Keratinocyte (primary cell): ENCODE measurements at regions not wholly inside any gene's neighbourhood (a gene's known extent, or its start where the extent isn't known, plus 50 kb on each side); places are given as distances from the start of the nearest gene placed in this dataset.

Experiments used
- DNase-seq: peaks from one replicate; pipeline ENCODE4 v3.0.0-alpha.2; 2011; ENCODE audit warnings: low read depth, missing footprints, low spot score
- FAIRE-seq: peaks from 2 replicates; lab custom pipeline; 2011; peaks lifted over from hg19 to GRCh38; lab: Jason Lieb, UNC
- H2AFZ ChIP-seq: 2 replicates; pipeline ENCODE4 v1.6.0; 2012; ENCODE audit warnings: low read length, control low read depth, inconsistent platforms; ENCODE audit not compliant: control insufficient read depth
- H3K27ac ChIP-seq: 2 replicates; pipeline ENCODE4 v1.5.1; 2011; ENCODE audit warnings: low read length; ENCODE audit not compliant: control insufficient read depth, insufficient read depth
- H3K27me3 ChIP-seq: 3 replicates; pipeline ENCODE4 v1.6.0; 2011; ENCODE audit warnings: low read length; ENCODE audit not compliant: control insufficient read depth, insufficient read depth; ENCODE audit errors: extremely low read depth
- H3K36me3 ChIP-seq, 2 experiments: 2 replicates in 1 of 2; 3 replicates in 1 of 2; pipeline ENCODE4 v1.5.1; 2011; ENCODE audit warnings: low read length in 2 of 2, mild to moderate bottlenecking in 1 of 2; ENCODE audit not compliant: control insufficient read depth in 2 of 2, insufficient read depth in 2 of 2; ENCODE audit errors: extremely low read depth in 1 of 2
- H3K4me1 ChIP-seq: 3 replicates; pipeline ENCODE4 v1.5.1; 2011; ENCODE audit warnings: low read length; ENCODE audit not compliant: control insufficient read depth, insufficient read depth; ENCODE audit errors: extremely low read depth
- H3K4me2 ChIP-seq: 3 replicates; pipeline ENCODE4 v1.6.0; 2011; ENCODE audit warnings: low read depth, low read length; ENCODE audit not compliant: control insufficient read depth, insufficient read depth; ENCODE audit errors: extremely low read depth
- H3K4me3 ChIP-seq, 3 experiments: fragments of 200-600 bp in 1 of 3; sonication (generic) in 1 of 3; 2 replicates in 2 of 3; 3 replicates in 1 of 3; pipeline ENCODE4 v1.5.1; 2011 to 2016; ENCODE audit warnings: low read length in 3 of 3, mild to moderate bottlenecking in 3 of 3, control low read depth in 2 of 3, inconsistent platforms in 1 of 3, low read depth in 1 of 3, mixed read lengths in 1 of 3, mixed run types in 1 of 3, moderate library complexity in 1 of 3; ENCODE audit not compliant: control insufficient read depth in 2 of 3, insufficient read depth in 2 of 3; ENCODE audit errors: extremely low read depth in 1 of 3
- H3K79me2 ChIP-seq: 2 replicates; pipeline ENCODE4 v1.6.0; 2012; ENCODE audit warnings: low read length; ENCODE audit not compliant: control insufficient read depth, insufficient read depth
- H3K9ac ChIP-seq: 3 replicates; pipeline ENCODE4 v1.6.0; 2011; ENCODE audit warnings: low read length; ENCODE audit not compliant: control insufficient read depth, insufficient read depth; ENCODE audit errors: extremely low read depth
- H3K9me1 ChIP-seq: 3 replicates; pipeline ENCODE4 v1.6.0; 2011; ENCODE audit warnings: low read length; ENCODE audit not compliant: control insufficient read depth, insufficient read depth; ENCODE audit errors: extremely low read depth
- H3K9me3 ChIP-seq: 2 replicates; pipeline ENCODE4 v1.5.1; 2012; ENCODE audit warnings: low read depth, low read length; ENCODE audit not compliant: control insufficient read depth
- H4K20me1 ChIP-seq: 3 replicates; pipeline ENCODE4 v1.6.0; 2011; ENCODE audit warnings: low read length; ENCODE audit not compliant: control insufficient read depth, insufficient read depth; ENCODE audit errors: extremely low read depth
- EZH2 ChIP-seq: IDR thresholded peaks from one replicate; pipeline ENCODE4 v1.6.1; 2012; ENCODE audit warnings: inconsistent platforms, mild to moderate bottlenecking, low read length, moderate library complexity
- dilution Hi-C: fragments of 300-500 bp; cut with MboI; formaldehyde crosslinking; loops from one replicate; pipeline ENCODE4 v1.7.0; 2020; ENCODE audit warnings: low sequenced_read_pairs; ENCODE audit not compliant: extremely low pct_ligation_motif_present
- TF ChIP-seq, protein P1 (sequence below), 3 experiments: IDR thresholded peaks in 1 of 3; conservative IDR thresholded peaks in 1 of 3; optimal IDR thresholded peaks in 1 of 3; 2 replicates in 2 of 3; 3 replicates in 1 of 3; pipeline versions ENCODE3 to v1.5.1; 2011; ENCODE audit warnings: low read length in 3 of 3, mild to moderate bottlenecking in 3 of 3, moderate library complexity in 2 of 3, control low read depth in 1 of 3, inconsistent platforms in 1 of 3; ENCODE audit not compliant: insufficient read depth in 2 of 3; ENCODE audit errors: extremely low read depth in 1 of 3

DNA sequence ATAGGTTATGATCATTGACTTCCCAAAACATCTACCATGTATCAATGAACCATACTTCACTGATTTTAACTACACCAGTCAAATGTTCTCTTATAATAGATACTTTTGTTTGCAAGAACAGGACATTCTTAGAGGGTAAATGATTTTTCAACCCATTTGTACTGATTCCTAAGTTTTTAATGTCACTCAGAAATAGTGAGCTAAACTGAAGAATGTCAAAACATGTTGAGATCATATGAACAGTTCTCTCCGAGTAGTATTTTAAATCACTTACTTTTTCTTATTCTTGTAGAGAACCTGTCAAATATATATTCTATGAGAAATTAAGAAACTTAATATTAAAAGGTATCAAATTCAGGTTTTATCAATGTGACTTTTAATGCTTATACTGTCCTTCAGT lies 1362.9 kb upstream of the SLC39A10 start:
- Histone ChIP-seq H3K9ac (no peak overlapping the region), H4K20me1 (no peaks in the 10 kb centered on the region), H3K9me3 (no peaks in the 10 kb centered on the region), H3K27me3 (no peaks in the 10 kb centered on the region), H3K27ac (no peak overlapping the region), H2AFZ (no peak overlapping the region), H3K79me2 (no peaks in the 10 kb centered on the region), H3K4me1 (no peaks in the 10 kb centered on the region), H3K4me2 (no peak overlapping the region), H3K4me3 (no peak overlapping the region), H3K36me3 (no peaks in the 10 kb centered on the region), H3K9me1 (no peaks in the 10 kb centered on the region)
- TF ChIP-seq, protein P1, sequence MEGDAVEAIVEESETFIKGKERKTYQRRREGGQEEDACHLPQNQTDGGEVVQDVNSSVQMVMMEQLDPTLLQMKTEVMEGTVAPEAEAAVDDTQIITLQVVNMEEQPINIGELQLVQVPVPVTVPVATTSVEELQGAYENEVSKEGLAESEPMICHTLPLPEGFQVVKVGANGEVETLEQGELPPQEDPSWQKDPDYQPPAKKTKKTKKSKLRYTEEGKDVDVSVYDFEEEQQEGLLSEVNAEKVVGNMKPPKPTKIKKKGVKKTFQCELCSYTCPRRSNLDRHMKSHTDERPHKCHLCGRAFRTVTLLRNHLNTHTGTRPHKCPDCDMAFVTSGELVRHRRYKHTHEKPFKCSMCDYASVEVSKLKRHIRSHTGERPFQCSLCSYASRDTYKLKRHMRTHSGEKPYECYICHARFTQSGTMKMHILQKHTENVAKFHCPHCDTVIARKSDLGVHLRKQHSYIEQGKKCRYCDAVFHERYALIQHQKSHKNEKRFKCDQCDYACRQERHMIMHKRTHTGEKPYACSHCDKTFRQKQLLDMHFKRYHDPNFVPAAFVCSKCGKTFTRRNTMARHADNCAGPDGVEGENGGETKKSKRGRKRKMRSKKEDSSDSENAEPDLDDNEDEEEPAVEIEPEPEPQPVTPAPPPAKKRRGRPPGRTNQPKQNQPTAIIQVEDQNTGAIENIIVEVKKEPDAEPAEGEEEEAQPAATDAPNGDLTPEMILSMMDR (optimal IDR thresholded peaks at IDR 0.05 in 1 of 3, IDR thresholded peaks at IDR 0.05 in 1 of 3, conservative IDR thresholded peaks at IDR 0.05 in 1 of 3; ENCODE audit: extremely low read depth in 1 of 3, insufficient read depth in 2 of 3, low read length in 3 of 3), result no peak
- no peak for TF ChIP-seq EZH2
- DNase-seq, result no peak
- dilution Hi-C loops, result no loop called here
- no peak for FAIRE-seq

DNA sequence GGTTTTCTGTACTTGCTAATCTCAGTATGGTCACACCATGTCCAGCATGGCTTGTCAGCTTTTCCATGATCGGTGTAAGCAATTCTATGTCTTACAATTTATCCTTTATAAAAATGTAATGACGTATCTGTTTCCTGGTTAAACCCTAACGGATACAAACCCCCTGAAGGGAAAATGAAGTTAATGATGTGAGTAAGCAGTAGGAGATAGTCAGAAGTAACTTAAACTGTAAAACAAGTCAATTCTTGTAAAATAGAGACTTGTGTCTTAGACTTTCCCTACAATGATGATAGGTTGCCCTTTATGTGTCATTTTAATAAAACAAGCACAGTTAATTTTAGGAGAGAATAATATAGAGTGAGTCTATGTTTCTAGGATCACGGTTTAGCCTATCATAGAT lies 1365.9 kb upstream of the SLC39A10 start:
- TF ChIP-seq, protein P1 (optimal IDR thresholded peaks at IDR 0.05 in 1 of 3, IDR thresholded peaks at IDR 0.05 in 1 of 3, conservative IDR thresholded peaks at IDR 0.05 in 1 of 3; ENCODE audit: extremely low read depth in 1 of 3, insufficient read depth in 2 of 3, low read length in 3 of 3), result no peak
- TF ChIP-seq EZH2, result no peak
- dilution Hi-C loops, result no loop called here

More for the DNA sequence above, 1365.9 kb upstream of the SLC39A10 start:
- Histone ChIP-seq H3K4me1 (no peaks in the 10 kb centered on the region), H3K9me3 (no peaks in the 10 kb centered on the region), H2AFZ (no peak overlapping the region), H3K79me2 (no peaks in the 10 kb centered on the region), H3K36me3 (no peaks in the 10 kb centered on the region), H3K27me3 (no peaks in the 10 kb centered on the region), H3K9ac (no peak overlapping the region), H3K27ac (no peak overlapping the region), H3K9me1 (no peaks in the 10 kb centered on the region), H4K20me1 (no peaks in the 10 kb centered on the region), H3K4me2 (no peak overlapping the region), H3K4me3 (no peak overlapping the region)
- DNase-seq, result no peak
- FAIRE-seq, result no peak
